HG02981 (cell line): ENCODE measurements at regions not wholly inside any gene's neighbourhood (a gene's known extent, or its start where the extent isn't known, plus 50 kb on each side); places are given as distances from the start of the nearest gene placed in this dataset.

Experiments used
- ATAC-seq: cut with Tn5 transposase; IDR thresholded peaks from one replicate; pipeline ENCODE4 v1.9.1; 2021; ENCODE audit warnings: mild to moderate bottlenecking, moderate library complexity; ENCODE audit not compliant: unreplicated experiment

- ATAC-seq, result no peak
Observed at GRCh38 chr3:43892526-43892925, 201.8 kb downstream of the ABHD5 start.

GRCh38 chr3:43893727-43894126, 203.0 kb downstream of the ABHD5 start:
- no peak for ATAC-seq

- no peak for ATAC-seq
Observed at GRCh38 chr3:43894176-43895049, 203.7 kb downstream of the ABHD5 start.

DNA sequence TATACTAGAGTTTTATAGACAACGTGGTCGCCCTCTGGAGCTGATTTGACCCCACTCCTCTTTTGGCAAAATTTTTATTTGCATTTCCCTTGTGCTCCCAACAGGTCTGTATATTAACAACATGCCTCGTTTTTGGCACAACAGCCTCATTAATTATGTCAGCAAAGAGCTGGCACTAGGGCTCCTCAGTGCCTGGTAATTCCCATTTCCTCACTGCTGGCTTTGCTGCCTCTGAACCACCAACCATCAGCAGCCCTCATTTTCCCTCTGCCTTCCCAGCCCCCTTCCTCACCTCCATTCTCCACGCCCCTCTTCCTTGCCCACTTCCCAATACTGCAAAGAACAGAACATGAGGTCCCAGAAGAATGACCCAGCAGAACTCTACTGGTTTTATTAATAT, 204.8 kb downstream of the ABHD5 start:
- ATAC-seq, result no peak

- ATAC-seq, result no peak
Observed at GRCh38 chr3:43902415-43902814, 211.7 kb downstream of the ABHD5 start.

- no peak for ATAC-seq
Observed at GRCh38 chr3:43905157-43905556, 214.4 kb downstream of the ABHD5 start.

DNA sequence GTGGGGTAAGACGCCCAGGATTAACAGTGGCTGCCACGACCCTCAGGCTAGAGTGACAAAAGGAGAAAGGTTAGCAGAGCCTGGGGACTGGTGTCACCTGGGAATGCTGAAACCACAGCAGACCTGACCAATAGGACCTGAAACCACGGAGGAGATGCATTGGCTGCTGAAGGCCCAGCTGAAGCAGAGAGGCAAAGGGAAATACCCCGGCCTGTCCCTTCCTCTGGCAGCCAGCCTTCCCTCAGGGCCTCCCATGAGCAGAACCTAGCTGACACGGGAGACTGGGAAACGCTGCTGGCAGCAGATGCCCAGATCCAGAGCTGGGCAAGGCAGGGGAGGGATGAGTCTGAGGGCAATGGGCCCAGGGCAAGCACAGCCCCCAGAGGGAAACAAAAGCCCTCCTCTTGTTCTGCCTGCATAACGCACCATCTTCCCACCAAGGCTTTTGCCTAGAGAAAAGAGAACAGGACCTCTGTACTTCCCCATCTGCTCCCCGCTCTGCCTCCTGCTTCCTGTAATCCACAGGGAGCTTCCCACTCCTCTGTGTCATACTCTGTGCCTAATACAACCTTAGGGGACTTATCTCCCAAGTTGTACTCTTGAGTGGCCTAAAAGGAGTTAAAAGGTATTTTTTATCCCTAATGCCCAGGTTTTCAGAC, 216.2 kb downstream of the ABHD5 start:
- peak; percentile 18 for ATAC-seq

- peak; percentile 91 for ATAC-seq
Observed at GRCh38 chr3:43907508-43907858, 216.7 kb downstream of the ABHD5 start.

DNA sequence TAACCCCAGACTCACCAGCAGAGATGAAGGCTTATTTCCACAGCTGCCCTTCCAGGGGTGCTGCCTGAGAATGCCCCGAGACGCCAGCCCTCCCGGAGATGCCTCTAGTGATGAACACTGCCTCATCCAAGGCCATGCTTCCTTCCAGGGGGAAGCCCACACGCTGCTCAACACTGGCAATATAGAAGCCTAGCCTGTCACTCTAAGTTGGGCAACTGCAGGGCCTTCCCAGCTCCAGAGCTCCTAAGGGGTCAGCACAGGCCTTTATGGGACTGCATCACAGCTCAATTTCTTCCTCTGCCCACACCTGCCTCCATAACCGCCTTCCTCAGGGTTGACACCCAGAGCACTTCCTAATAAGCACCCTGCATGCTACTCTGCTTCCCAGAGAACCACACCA, 217.7 kb downstream of the ABHD5 start:
- no peak for ATAC-seq

- ATAC-seq, result no peak
Observed at GRCh38 chr3:43909149-43909548, 218.4 kb downstream of the ABHD5 start.

DNA sequence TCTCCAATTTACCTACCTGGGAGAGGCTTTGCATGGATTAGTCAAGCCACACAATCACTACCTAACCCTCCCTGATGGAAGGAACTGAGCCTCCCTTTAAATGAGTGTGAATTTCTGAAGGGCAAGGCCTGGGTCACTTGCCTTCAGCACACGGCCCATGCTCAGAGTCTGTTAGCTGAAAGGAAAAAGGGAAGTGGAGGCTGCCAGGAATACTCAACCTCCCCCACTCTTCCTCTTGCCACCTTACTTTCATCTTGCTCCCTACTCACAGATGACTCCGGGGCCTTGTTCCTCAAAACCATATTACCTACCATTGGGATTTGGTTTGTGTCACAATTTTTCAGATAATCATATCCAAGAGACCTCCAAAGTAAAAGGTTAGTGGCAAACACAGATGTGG, 220.0 kb downstream of the ABHD5 start:
- ATAC-seq, result no peak

DNA sequence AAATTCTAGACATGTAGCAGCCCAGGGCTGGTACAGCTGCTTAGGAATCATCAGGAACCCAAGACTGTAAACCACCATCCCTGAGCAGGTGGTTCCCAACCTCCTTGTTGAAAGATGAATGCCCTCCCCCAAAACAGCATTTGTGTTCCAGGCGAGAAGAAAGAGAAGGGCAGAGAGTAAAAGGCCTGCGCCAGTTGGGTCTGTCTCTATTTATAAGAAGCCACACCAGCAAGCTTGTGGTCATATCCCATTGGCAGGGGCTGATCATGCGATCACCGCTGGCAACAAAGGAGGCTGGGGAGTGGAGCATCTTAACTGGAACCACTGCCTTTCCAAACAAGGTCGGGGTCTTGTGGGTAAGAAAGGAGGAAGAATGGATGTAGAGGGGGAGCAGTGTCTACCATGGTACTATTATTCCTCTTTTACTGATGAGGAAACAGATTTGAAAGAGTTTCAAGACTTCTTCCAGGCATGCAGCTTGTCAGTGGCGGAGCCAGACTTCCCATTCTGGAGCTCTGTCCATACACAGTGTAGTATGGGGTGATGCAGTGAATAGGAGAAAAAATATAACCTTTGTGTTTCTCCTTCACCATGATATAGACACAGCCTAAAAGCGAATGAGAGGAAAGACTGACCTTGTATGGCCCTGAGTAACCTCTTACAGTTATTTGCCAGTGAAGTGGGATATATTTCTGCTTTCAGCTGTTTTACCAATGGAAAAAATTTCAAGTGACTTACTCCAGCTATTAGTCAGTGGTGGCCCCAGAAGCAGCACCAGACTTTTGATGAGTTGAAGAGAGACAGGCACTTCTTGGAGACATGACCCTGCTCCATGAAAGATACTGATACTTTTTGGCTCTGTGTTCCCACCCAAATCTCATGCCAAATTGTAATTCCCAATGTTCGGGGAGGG, 222.6 kb downstream of the ABHD5 start:
- no peak for ATAC-seq

DNA sequence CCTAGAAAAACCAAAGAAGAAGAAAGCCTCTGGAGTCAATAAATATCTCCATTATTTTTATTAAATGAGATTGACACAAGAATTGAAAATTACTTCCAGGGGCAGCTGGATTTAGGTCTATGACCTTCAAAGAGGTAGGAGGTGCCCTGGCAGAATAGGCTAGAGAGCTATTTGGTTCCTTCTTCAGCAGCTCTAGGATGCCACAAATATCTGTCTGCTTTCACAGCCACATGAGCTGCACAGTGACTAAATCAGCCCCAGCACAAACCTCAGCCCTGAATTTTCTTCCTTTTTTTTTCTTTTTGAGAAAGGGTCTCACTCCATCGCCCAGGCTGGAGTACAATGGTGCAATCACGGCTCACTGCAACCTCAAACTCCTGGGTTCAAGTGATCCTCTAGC, 223.5 kb downstream of the ABHD5 start:
- ATAC-seq, result no peak

GRCh38 chr3:43915546-43915945, 224.8 kb downstream of the ABHD5 start:
- ATAC-seq, result no peak

DNA sequence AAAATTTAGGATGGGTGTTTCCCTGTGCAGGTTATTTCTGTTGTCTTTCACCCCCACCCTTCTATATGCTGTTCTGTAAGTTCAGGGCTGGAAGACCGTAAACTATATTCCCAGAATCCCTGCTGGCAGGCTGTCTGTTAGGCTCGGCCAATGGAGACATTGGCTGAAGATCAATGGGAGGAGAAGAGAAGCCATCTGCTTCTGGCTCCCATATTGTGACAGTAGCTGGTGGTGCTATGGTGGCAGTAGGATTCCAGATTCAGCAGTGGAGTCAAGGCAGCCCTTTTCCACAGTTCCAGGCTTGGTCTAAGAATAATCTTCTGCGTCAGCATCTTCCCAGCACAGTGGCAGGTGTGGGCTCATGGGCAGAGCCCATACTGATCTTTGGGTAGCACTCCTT, 226.6 kb downstream of the ABHD5 start:
- ATAC-seq, result no peak

GRCh38 chr3:43919029-43919428, 228.3 kb downstream of the ABHD5 start:
- ATAC-seq, result no peak

- no peak for ATAC-seq
Observed at GRCh38 chr3:43921056-43921648, 230.4 kb downstream of the ABHD5 start.

- ATAC-seq, result no peak
Observed at GRCh38 chr3:43922374-43922773, 231.6 kb downstream of the ABHD5 start.

DNA sequence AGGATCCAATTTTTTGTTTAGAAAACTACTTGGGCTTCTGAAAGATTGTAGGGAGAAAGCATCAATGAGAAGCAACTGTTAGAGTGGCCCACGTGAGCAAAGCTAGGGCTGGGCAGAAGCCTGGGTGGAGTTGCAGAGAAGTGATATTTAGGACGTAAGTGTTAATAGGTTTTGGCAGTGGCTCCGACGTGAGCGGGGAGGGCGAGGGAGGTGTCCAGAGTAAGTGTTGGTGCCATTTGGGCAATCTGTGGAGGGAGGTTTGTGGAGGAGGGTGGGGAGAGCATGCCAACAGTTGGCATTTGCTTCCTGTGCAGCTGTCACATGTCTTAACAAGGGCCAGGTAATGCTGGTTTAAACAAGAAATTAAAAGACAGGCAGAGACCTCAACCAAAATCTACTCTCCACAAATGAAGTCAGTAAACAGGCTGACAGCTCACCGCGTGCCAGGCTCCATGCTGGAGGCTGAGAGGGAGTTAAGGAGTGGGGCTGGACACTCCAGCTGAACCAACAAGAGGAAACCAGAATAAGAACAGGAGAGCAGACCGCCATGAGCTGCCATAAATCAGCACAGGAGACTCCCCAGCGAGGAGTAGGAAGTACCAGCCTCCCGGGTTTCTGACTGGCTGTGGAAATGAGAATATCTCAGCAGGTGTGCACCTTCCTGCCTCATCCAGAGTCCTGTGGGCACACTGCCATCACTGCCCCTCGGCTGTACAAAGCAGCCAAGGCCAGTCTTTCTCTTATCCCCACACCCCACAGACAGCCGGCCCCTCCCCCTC, 232.6 kb downstream of the ABHD5 start:
- no peak for ATAC-seq

GRCh38 chr3:43926055-43926454, 235.3 kb downstream of the ABHD5 start:
- no peak for ATAC-seq
